ENCODE measurements at regions not wholly inside any gene's neighbourhood (a gene's known extent, or its start where the extent isn't known, plus 50 kb on each side); places are given as distances from the start of the nearest gene placed in this dataset.

GRCh38 chr17:13750816-13751793, 149.4 kb upstream of the HS3ST3A1 start (continued):
- TF ChIP-seq CTCF (conservative IDR thresholded peaks at IDR 0.05; ENCODE audit: low read depth in 2 of 2): no peak
- TF ChIP-seq JUNB (IDR thresholded peaks at IDR 0.05; ENCODE audit: unreplicated experiment): no peak
- no peak for TF ChIP-seq POLR2AphosphoS5 (IDR thresholded peaks at IDR 0.05; ENCODE audit: low read depth)
- no peak for TF ChIP-seq STAT1 (IDR thresholded peaks at IDR 0.05; ENCODE audit: unreplicated experiment)
- no peak for TF ChIP-seq EZH2phosphoT487 (IDR thresholded peaks at IDR 0.05; ENCODE audit: unreplicated experiment)
- TF ChIP-seq, protein P1, sequence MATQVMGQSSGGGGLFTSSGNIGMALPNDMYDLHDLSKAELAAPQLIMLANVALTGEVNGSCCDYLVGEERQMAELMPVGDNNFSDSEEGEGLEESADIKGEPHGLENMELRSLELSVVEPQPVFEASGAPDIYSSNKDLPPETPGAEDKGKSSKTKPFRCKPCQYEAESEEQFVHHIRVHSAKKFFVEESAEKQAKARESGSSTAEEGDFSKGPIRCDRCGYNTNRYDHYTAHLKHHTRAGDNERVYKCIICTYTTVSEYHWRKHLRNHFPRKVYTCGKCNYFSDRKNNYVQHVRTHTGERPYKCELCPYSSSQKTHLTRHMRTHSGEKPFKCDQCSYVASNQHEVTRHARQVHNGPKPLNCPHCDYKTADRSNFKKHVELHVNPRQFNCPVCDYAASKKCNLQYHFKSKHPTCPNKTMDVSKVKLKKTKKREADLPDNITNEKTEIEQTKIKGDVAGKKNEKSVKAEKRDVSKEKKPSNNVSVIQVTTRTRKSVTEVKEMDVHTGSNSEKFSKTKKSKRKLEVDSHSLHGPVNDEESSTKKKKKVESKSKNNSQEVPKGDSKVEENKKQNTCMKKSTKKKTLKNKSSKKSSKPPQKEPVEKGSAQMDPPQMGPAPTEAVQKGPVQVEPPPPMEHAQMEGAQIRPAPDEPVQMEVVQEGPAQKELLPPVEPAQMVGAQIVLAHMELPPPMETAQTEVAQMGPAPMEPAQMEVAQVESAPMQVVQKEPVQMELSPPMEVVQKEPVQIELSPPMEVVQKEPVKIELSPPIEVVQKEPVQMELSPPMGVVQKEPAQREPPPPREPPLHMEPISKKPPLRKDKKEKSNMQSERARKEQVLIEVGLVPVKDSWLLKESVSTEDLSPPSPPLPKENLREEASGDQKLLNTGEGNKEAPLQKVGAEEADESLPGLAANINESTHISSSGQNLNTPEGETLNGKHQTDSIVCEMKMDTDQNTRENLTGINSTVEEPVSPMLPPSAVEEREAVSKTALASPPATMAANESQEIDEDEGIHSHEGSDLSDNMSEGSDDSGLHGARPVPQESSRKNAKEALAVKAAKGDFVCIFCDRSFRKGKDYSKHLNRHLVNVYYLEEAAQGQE (IDR thresholded peaks at IDR 0.05; ENCODE audit: unreplicated experiment): no peak
- no peak for TF ChIP-seq ZNF114 (CRISPR knock-in tag; IDR thresholded peaks at IDR 0.05)

GRCh38 chr17:13753154-13753553, 151.4 kb upstream of the HS3ST3A1 start:
- DNase-seq (ENCODE audit: low spot score) (peak; percentile 30), ATAC-seq (peak; percentile 24; the same call in 1 of the 3 replicates)
- Histone ChIP-seq H3K4me2 (peak overlapping the region; percentile 10; the same call in 1 of the 2 replicates), H3K36me3 (ENCODE audit: insufficient read depth) (no peaks in the 10 kb centered on the region), H3F3A (replicated peaks; ENCODE audit: low read depth) (no peaks in the 10 kb centered on the region), H2AFZ (no peak overlapping the region), H3K27ac (ENCODE audit: low read depth) (peak overlapping the region; percentile 10), H3K4me1 (ENCODE audit: insufficient read depth) (peaks cover 39% of the 10 kb centered on the region), H3K79me2 (replicated peaks; ENCODE audit: insufficient read depth) (no peaks in the 10 kb centered on the region), H4K20me1 (replicated peaks; ENCODE audit: insufficient read depth) (no peaks in the 10 kb centered on the region), H3K27me3 (ENCODE audit: insufficient read depth) (no peaks in the 10 kb centered on the region), H3K9me2 (ENCODE audit: insufficient read depth) (0 out of 2 replicates have a peak, but pooled peaks cover 3% of the 10 kb centered on the region), H3K4me3 (no peak overlapping the region)
- H3K9me3 Mint-ChIP-seq: 0 out of 3 replicates have a peak, but pooled peaks cover 4% of the 10 kb centered on the region
- H3K27me3 Mint-ChIP-seq (ENCODE audit: insufficient read depth, low read depth, poor library complexity): peaks cover 5% of the 10 kb centered on the region
- peak; percentile 66 for TF ChIP-seq NANOG (IDR thresholded peaks at IDR 0.05; ENCODE audit: borderline replicate concordance)
- TF ChIP-seq JUNB (IDR thresholded peaks at IDR 0.05; ENCODE audit: unreplicated experiment): no peak
- H3K4me1 Mint-ChIP-seq: peaks cover 41% of the 10 kb centered on the region
- H3K36me3 Mint-ChIP-seq (ENCODE audit: low read depth): peaks cover 5% of the 10 kb centered on the region
- peak overlapping the region; percentile 25 for H3K27ac Mint-ChIP-seq
- no peak overlapping the region for H3K4me3 Mint-ChIP-seq

All from GM23338 (cell line).